Stimulated activated CD8-positive, alpha-beta memory T cell treated with anti-CD3 and anti-CD28 coated beads, Interleukin-7, amount 100 ng/mL, for 4 hours (primary cell): ENCODE measurements at regions not wholly inside any gene's neighbourhood (a gene's known extent, or its start where the extent isn't known, plus 50 kb on each side); places are given as distances from the start of the nearest gene placed in this dataset.
"Not testable (repeated sequence)": the region's sequence is repeated elsewhere in the genome, so short reads cannot be mapped to it uniquely, and the experiment has no call there.

Experiments used
- DNase-seq, 2 donors: peaks; one replicate each; pipeline ENCODE4 v3.0.0-alpha.2; 2020; ENCODE audit warnings: low read depth in 2 of 2

DNA sequence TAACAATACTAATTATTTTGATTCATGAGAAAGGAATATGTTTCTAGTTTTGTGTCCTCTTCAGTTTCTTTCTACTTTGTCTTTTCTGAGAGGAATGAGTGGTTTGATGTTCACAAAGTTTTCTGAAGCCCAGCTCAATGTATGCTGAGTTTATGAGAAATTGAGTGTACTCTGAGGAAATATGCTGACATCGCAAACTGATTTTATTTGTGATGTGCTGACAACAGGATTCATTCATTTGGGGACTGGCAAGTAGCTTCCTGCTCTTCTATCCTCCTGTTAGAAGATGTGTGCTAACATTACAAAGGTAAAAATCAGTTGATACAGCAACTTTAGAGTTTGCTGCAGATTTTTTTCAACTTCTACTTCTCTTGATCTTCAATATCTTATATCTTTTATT lies 403.2 kb upstream of the CDH19 start:
- DNase-seq = no peak

DNA sequence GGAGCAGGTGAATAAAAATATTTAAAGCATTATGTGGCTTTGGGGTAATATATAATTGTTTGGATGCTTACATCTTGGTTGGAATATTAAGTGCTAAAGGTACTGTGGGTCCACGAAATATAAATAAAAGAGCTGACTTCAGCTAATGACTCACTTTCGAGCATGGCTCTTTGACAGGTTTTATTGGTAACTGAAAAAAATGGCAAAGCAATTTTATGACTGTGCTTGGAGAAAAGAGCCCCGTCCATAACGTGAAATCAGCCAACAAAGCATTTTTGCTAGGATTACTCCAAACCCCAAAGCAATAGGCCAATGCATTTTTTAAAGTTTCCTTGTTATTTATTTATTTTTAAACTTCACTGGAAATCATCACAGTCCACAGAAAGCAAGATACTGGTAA lies 397.2 kb upstream of the CDH19 start:
- DNase-seq = no peak

DNA sequence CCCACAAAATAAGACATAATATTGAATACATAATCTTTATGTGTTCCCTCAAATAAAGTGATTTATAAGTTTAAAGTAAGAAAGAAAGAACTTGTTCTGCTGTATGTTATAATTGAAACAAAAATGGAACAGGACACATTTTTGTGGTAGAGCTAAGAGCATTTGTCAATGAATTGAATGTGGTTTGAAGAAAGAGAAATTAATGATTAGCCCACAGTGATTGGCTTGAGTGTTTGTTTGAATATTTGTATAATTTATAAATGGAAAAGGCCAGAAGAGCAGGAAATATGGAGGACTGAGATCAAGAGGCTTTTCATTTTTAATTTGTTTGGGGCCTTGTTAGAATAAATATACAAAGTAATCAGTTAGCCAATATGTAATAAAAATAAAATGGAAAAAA lies 395.1 kb upstream of the CDH19 start:
- no peak for DNase-seq

DNA sequence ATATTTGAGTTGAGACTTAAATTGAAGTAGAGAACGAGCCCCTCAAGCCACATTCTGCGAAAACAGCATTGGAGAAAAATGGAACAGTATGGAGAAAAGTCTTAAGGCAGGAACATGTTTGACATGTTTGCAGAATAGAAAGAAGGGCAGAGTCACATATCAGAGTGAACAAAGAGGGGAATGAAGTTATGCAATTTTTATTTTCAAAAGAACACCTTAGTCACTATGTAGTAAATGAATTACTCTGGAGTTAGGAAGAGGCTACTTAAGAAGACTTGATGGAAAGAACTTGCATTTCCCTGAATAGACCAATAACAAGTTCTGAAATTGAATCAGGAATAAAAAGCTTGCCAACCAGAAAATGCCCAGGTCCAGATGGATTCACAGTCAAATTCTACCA lies 391.4 kb upstream of the CDH19 start:
- no peak for DNase-seq

DNA sequence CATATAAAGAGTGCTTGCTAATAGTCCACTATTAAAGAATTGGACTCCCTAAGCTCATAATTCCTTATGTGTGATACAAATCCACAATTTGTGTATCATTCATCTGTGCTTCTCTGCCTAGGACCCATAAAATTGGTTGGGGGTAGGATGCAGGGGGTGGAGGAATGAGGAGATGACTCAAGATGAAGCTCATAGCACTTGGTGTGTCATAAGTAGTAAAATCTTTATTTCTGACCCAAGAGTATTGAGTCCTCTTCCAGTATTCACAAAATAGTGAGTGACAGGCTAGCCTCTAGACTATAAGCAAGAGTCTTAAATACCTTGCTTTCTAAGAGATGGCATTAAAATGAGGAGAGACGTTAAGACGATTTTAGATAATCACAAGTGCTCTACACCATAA lies 390.9 kb upstream of the CDH19 start:
- DNase-seq = no peak

DNA sequence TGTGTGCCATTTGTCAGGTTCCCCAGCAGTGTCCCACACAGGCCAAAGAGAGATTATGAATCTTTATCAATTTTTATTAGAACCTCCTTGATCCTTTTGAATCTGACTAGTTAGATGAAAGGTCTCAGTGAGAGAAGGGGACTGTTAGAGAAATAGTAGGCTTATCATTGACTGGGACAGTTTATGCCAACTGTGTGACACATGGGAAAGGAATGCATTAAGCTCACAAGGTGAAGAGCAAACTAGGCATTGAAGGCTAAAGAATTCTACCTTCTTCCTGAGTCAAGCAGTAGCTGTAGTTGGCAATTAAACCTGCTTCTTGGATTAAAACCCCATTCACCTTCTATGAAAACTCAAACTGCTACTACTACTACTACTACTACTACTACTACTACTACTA lies 389.6 kb upstream of the CDH19 start:
- no peak for DNase-seq

DNA sequence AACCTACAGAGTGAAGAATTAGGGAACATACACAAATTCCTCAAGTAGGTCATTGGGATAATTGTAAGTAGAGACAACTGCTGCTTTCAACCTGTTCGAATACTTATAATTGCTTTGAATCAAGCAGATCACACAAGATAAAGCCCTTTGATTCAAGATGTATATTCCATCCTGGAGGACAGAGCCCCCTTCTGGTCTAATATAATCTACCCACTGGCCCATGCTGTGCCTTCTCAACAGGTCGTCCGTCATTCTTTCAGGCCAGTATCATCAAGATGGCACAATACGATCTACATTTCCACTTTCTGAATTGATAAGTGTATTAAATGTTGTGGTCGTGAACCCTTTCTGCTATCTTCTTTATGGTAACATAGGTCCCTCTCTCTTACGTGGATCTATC lies 387.0 kb upstream of the CDH19 start:
- DNase-seq = no peak

DNA sequence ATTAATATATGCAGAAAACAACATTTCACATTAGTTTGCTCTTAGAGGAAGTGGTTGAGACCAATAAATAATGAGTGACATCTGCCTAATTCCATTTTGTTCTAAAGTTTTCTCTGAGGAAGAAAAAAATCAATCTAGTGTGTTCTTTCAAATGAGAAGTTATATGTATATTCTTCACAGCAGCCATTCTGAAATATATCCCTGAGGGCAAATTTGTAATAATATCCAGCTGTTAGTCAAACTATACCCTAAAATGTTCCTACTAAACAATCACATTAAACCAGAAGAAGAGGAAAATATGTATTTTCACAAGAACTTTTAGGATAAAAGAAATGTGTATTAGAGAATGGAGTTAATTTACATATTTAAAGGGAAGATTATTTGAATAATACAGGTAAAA lies 375.1 kb upstream of the CDH19 start:
- no peak for DNase-seq

DNA sequence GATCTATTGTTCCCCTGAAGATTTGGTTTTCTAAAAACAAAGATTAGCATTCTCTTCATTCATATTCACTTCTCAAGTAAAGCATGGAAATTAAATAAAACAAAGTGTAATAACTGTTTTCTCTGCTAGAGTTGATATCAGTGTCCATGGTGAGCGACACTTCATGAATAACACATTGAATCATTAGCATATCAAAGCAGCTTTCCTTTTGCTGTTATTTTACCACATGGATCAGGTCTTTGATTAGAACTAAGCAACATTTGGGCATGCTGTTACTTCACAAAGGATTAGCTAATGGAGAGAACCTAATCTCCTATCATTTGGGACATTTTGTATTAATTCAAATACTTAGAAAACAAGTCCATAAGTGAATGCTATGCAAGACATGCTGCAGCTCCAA lies 368.8 kb upstream of the CDH19 start:
- DNase-seq = no peak

DNA sequence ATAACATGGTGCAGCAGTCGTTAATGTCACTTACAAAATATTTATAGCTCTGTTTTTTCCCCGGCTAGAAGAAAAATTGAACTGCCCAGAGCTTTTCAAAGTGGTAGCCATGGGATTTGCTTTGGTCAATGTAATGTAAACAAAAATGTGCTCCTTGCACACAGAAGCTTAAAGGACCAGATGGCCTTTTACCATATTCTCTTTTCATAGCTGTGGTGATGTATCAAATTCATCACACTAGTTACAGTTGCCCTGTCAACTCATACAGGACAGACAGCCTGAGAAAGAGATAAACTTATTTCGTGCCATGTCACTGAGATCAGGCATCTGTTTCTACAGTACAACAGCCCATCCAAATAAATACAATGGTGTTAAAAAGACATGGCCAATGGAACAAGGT lies 368.1 kb upstream of the CDH19 start:
- DNase-seq = no peak

DNA sequence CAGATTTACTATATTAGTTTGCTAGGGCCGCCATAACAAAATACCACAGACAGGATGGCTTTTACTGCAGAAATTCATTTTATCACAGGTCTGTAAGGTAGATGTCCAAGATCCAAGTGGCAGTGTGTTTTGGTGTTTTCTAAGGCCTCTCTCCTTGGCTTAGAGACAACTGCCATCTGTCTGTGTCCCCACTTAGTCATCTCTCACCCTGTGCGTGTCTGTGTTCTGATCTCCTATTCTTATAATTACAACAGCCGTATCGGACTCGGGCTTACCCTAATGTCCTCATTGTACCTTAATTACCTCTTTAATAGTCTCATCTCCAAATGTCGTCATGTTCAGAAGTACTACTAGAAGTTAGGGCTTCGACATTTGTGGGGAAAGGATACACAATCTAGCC lies 362.3 kb upstream of the CDH19 start:
- DNase-seq = no peak

DNA sequence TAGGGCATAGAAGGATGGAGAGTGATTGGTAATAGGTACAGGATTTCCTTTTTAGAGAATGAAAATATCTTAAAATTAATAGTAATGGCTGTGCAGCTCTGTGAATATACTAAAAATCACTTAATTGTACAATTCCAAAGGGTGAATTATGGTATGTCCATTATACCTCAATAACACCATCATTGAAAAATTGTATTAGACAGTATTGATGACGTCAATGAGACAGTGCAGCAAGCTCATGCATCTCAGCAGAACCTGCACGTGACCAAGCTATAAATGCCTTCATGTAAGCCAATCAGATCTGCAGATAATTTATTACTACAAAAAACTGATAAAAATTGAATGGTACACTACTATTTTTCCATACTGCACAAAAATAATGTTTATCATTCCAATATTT lies 354.4 kb upstream of the CDH19 start:
- no peak for DNase-seq

DNA sequence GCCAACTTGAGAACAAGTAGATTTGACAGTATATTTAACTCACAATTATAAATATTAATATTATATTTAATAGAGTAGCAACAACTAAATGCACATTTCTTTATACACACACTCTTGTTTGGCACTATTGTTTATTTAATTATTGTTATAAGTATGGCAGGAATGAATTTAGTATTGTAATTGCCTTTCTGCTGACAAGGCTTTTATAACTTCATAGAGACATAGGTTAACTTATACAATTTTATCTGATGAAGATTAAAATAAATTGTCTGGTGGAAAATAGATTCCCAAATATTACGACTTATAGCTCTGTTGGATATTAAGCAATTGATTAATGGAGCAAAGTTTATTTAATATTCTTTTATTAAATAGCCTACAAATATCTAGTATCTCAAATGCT lies 347.9 kb upstream of the CDH19 start:
- DNase-seq = no peak

DNA sequence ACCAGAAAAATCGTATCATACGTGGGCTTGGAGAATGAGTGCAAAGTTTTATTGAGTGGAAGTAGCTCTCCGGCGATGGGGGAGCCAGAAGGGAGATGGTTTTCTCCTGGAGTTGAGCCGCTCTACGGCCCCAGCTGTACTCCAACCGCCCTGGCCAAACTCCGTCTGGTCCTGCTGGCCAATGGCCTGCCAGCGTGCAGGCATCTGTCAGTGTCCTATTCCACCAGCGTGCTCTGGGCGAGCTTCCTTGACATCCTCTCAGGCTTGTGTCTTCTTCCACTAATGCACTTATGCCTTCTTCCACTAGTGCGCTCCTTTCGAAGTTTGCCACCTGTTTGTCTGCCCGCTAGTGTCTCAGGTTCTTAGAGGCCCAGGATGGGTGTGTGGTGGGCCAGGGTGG lies 345.5 kb upstream of the CDH19 start:
- no peak for DNase-seq

DNA sequence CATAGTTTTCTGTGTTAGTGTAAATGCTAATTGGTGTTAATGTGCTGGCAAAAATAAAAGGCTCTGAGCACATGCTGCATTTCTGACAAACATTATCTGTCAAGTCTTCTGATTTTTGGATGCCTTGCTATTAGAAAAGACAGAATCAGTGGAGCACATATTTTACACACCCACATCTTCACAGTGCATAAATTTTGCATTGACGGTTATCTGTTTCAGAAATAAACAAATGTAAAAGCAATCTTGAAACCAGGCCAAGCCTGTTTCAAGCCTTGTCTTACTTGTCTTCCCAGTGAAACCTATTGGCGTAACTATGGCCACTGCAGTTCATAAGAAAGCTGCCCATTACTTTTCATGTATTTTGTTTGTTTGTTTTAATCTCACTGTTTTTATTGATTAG lies 333.7 kb upstream of the CDH19 start:
- no peak for DNase-seq

DNA sequence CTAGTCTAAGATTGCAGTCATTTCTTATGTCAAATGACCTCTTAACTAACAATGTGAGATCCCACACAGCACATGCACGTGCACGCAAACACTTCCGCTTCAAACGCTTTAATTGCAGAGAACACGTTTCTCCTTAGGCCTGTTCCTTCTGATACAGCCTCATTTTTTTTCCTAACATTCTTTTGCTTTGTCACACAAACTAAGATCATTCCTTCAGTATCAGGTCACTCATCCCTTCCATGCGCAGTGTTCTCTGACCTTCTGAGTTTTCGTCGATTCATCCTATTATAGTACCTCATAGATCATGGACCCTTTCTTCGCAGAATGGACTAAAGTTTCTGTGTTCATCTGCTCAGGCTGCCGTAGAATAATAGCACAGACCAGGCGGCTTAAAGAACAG lies 327.1 kb upstream of the CDH19 start:
- no peak for DNase-seq

DNA sequence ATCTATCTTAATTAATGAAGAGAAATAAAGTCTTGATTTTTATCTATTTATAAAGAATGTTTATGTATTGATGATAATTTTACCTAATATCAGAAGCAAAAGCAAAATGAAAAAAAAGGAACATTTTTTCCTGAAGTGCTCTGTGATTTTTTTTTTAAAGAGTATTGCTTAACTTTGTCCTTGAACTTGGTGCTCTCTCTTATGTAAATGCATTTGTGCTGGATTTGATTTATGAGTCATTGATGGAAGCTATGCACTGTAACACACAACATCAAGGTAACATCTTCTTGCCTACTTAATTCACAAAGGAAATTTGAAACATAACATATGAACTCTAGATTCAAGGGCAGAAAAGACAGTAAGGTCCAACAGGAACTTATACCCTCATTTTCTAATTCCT lies 312.9 kb upstream of the CDH19 start:
- DNase-seq = no peak

DNA sequence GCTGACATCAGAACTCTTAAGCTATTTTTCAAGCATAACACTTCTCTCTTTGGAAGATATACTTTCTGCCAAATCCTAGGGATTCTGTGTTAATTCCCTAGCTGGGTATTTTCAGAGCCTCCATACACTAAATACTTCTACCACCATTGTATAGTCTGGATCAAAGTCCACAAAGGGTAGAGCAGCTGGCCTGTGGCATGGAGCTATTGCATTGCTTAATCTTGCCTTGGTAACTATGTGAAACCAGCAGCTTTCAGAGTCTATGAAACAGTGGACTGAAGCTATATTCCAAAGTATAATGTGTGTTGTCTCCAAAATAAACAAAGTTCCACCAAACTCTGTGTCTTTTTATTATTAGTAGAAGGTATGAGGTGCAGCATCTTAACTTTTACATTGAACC lies 296.9 kb upstream of the CDH19 start:
- no peak for DNase-seq

DNA sequence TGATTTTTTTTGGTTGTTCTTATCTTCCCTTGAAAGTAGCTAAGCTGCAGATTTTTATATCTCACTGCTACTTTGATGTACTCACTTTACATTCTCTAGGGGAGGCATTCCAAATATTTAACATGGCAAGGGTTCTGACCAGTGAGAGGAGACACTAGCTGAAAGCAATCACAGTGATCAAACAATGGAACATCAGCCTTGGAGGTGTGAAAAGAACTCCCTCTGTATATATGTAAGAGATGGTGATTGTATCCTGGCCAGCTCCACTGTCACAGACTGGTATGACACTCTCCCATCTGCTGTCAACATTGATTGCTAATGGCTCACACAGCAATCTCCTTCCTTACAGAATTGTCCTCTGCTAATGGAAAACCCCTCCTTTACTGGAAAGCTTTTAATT lies 291.7 kb upstream of the CDH19 start:
- DNase-seq = no peak

DNA sequence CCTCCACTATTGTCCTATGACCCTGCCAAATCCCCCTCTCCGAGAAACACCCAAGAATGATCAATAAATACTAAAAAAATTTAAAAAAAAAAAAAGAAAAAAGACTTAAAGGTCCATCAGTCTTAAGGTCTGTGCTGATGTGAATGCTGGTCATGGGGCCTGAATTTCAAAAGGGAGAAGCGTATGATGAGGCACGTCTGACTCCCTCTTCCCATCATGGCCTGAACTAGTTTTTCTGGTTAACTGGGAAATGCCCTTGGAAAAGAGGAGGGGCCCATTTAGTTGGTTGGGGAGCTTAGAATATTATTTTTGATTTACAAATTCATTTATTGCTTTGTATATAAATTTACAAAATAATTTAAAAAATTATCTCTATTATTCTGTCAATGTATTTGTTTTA lies 291.0 kb upstream of the CDH19 start:
- no peak for DNase-seq

DNA sequence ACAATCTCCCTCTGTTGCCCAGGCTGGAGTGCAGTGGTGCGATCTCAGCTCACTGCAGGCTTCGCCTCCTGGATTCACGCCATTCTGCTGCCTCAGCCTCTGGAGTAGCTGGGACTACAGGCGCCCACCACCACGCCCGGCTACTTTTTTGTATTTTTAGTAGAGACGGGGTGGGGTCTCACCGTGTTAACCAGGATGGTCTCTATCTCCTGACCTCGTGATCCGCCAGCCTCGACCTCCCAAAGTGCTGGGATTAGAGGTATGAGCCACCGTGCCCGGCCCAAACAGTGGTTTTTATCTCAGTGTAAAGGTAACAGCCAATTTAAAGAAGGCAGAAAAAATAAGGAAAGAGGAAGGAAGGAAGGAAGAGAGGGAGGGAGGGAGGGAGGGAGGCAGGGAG lies 288.5 kb upstream of the CDH19 start:
- not testable (repeated sequence) for DNase-seq

DNA sequence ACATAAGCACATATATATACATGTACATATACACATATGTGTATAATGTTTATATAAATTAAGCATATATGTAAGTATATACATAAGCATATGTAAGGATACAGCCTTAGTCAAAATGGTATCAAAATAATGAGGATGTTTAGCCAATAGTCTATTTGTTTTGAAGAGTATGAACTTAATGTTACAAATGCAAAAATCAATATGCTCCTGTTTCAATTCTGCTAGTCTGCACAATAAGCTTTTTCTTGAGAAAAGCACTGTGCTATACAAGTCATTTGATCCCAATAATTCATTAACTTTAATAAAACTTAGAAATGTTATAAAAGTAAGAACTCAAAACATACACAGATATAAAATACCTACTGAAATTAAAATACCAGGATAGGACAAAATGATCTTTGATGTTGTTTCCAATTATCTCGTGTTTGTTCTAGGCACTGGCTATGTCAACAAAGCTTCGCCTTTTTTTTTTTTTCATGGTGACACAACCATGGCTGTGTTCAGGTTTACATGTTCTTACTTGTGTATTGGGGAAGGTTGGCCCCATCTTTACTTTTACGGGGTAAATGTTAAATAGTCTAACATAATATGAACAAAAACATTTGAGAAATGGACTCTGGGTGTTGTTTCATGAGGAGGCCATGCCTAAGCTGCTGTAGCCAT lies 271.1 kb upstream of the CDH19 start:
- DNase-seq = no peak

DNA sequence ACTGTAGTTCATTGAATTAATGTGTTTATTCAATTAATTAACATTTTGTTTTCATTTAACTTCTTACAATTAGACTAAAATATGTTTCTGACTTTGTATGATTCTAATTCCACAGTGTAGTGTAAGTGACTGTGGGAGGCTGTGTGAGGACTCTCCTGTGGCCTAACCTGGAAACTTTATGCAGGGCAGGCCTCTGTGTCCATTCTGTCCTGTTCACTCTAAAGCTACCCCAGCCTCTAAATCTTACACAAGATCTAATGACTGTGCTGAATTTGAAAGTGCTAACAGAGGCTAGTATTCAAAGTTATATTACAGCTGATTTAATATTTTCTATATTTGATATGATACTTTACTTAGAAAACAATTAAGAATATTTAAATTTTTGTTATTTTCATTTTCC lies 270.5 kb upstream of the CDH19 start:
- no peak for DNase-seq

DNA sequence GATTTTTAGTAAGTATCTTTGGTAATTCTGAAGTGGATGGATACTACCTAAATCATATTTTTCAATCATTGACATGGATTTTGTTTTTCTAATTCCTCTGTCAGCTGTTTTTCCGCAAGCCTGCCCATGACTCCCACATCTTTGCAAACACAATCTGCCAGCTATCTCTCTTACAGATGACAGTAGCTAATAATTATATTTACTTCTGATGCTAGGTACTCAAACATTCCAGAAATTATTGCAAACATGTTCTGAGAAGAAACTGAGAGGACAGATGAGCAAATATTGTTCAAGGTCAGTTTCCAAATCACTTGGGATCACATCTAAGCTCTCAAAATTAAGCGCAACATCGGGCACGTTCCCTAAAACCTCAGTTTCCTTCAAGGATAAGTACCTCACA lies 270.0 kb upstream of the CDH19 start:
- DNase-seq = no peak

DNA sequence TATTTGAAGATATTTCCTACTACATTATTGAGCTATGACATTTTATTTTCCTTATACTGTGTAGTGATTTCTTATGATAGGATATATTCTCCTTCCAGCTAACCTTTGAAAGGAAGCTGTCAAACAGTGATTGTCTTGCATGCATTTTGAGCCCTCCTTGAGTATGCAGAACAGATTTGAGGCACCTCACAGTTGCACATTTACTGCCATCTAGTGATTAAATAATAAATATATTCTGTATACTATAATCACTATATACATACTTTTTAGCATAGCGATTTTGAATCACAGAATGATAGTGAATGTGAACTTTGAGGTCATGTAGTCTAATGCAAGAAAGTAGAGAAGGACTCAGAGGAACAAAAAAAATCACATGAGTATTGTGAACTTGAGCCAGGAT lies 268.4 kb upstream of the CDH19 start:
- no peak for DNase-seq
